Eye (tissue), 1 donor: ENCODE measurements at regions not wholly inside any gene's neighbourhood (a gene's known extent, or its start where the extent isn't known, plus 50 kb on each side); places are given as distances from the start of the nearest gene placed in this dataset.

Experiments used
- DNase-seq: peaks from one replicate; pipeline ENCODE4 v3.0.0-alpha.2; 2015

DNA sequence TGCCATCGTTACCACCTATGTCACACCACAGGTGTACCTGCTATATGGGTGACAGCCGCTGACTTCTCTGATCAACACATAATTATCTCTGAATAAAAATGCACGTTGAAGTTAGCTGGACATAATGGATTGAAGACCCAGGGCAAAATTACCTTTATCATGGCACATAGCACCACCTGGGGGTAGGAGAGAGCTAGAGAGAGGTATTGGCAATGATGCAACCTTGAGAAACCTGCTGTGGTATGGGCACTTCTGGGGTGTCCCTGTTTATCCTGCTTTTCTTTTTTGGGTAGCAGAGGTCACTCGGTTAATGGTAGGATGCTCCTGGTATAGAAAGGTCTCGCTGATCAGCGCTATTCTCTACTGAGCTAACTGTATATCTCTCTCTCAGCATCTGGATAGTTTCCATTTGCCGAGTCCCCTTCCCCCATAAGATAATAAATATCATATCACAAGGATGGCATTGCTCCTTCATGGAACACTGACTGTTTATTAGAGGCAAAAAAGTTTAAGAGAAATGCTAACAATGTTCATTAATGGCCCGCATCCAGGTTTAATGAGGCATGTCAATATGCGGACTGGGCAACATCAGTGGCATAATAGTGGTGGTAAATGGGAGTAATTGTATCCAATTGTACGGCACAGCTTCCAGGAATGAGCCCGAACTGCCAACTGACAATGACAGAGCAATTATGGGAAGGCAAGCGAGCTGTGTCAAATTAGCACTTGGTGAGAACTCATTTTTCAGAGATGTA is 323.1 kb downstream of the TFEC start:
- peak; percentile 87 for DNase-seq

- DNase-seq = no peak
Observed at GRCh38 chr7:115704884-115705283, 325.7 kb downstream of the TFEC start.

- DNase-seq = no peak
Observed at GRCh38 chr7:115701141-115701540, 329.4 kb downstream of the TFEC start.

- DNase-seq = no peak
Observed at GRCh38 chr7:115694424-115694823, 336.1 kb downstream of the TFEC start.

GRCh38 chr7:115693779-115694178 is 336.8 kb downstream of the TFEC start:
- DNase-seq = no peak

DNA sequence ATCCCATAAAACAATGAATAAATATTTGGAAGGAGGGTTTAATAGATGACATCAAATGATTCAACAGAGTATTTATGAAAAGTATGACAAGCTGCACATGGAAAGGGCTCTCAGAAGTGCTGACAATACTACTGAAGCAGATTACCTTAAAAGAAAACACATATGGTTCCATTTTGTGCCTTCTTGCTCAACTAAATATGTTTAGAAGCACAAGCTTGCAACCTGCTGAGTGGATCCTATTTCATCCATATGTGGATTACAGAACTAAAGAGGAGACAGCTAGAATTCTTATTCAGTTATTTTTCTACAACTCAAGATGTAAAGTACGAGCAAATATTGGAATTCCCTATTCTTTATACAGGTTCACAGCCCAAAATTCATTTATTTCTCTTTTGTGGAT is 340.6 kb downstream of the TFEC start:
- DNase-seq = peak; percentile 37

DNA sequence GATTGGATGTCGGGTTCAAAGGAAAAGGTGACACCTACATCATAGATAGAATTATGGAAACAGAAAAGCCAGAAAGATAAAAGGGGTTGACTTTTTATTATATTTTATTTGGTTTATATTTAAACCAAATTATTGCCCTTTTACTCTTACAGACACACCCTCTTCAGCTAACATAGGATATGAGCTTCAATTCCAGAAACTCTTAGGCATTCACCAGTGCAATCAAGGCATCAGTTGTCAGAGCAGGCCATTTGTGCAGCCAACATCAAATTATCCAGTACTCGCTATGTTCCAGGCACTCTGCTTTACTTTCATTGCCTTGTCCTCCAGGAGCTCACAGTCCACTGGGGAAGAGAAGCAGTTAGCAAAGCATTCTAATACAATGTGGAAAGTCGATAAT is 347.5 kb downstream of the TFEC start:
- no peak for DNase-seq

DNA sequence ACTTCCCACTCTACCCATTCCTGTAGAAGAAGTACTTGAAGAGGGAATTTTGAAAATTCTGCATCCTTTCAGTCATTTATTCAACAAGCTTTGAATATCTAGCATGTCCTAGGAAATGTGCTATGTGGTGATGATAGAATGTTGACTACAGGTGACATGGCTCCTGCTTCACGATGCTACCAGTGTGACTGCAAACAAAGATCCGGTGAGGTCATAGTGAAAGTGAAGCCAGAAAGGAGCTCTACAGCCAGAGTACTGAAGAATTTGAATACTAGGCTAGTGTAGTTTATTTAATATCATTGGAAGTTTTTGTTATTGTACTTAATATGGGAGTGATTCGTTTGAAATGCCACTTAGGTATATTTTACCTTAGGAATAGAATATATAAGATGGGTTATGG is 348.1 kb downstream of the TFEC start:
- no peak for DNase-seq

GRCh38 chr7:115680921-115681320 is 349.6 kb downstream of the TFEC start:
- no peak for DNase-seq

- DNase-seq = peak; percentile 61
Observed at GRCh38 chr7:115679976-115680375, 350.6 kb downstream of the TFEC start.

GRCh38 chr7:115679423-115679822 is 351.1 kb downstream of the TFEC start:
- no peak for DNase-seq

DNA sequence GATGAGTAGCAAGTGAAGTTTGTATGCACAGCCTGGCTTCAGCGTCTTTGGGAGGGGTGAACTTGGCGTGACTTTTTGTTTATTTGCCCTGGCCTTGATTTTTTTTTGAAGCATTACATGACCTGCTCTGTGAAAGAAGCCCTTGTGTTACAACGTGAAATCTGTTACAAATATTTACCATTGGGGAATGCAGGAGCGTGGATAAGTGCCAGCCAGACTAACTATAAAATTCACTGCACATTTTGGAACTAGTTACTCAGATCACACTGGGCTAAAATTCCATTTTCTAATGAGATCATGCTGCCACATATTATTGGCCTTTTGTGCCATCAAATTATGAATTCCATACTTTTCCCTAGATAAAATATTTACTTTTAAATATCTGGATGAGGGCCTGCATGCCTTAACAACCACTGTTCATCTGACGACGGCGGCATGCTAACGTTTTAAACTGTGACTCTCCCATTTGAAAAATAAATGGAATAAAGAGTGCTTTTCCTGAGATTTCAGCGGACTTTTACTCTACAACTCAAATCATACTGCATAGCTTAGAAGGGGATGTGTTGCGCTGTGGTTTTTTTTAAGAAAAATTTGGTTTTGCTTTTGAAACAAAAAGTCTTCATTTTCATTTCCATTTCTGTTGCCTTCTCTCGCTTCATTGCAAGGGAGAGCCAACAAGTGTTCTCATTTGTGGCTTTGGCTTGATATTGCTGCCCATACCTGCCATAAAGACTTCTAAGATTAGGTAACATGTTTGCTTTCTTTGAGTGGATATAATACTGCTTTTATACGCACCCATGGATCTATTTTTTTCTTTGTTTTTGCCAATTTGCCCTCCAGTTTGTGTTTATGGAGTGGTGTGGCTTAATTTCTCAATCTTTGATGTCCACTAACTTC is 352.2 kb downstream of the TFEC start:
- peak; percentile 65 for DNase-seq

- DNase-seq = peak; percentile 27
Observed at GRCh38 chr7:115676707-115677106, 353.9 kb downstream of the TFEC start.

DNA sequence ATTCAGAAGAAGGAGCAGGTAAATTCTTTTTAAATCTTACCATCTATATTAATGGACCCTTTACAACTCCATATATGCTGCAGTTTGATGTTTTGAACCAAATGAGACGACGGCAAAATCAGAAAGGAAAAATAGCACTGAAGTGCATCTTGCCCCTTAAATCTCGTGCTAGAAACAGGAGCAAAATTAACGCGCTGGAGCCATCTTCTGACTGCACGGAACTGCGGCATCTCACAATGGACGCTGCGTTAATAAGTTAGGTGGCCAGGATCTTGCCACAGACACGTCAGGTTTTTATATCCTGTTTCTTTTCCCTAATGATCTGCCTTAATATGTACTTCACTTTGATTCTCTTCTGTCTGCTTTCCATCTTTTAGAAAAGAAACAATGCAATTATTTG is 354.5 kb downstream of the TFEC start:
- peak; percentile 76 for DNase-seq

DNA sequence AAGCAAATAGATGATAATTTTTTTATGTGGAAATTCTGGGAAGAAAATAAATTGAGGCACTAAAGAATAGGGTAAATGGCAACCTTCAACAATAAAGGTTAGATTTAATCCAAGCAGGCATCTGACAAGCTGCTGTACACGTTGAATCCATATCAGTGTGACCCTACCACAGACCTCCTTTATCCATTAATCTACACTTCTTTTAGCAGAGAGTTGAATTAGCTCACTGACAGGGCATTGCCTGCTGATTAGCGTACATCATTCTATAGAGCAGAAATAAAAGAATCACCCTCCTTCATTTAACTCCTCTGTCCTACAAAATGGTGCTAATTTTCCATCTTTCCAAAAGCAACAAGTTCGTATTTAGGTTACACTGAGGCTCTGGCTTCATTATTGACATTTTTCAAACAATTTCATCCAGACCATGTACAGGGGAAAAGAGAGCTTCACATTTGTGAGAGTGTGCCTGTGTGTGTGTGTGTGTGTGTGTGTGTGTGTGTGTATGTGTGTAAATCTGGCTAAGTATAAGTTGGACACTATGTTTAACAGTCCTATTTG is 356.0 kb downstream of the TFEC start:
- DNase-seq = peak; percentile 59

GRCh38 chr7:115672024-115672423 is 358.5 kb downstream of the TFEC start:
- DNase-seq = no peak

DNA sequence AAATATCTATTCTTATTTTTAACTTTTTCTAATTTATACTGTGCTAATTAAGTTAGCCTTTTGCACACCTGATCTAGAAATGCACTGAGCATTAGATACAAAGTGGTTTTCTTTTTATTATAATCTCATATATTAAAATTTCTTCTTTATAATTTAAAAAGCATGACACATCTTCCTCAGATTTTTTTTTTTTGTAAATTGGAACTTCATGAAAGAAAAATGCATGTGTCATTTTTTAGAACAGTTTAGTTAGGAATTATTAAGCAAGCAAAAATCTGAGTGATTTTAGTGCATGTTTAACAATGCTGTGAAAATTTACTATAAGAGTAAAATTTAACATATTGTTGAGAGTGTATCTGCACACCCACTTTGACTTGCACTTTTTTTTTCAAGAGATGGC is 367.9 kb downstream of the TFEC start:
- no peak for DNase-seq

GRCh38 chr7:115662120-115662519 is 368.4 kb downstream of the TFEC start:
- no peak for DNase-seq

DNA sequence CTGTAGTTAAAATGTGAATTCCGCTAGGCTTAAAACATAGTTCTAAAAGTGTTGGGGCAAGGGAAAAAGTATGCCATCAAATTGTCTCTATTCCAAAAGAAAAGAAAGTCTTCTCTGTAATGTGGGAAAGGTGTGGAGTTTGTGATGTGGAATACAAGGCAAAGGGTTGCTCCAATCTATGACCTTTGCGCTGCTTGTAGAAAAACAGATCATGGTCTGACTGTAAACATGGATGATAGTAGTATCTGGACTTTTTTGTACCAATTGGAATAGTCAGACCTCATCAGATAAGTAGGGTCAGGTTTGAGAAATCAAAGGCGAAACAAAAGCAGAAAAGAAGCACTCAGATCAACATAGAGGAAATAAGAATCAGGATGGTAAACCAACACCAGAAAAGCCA is 372.3 kb downstream of the TFEC start:
- DNase-seq = no peak

DNA sequence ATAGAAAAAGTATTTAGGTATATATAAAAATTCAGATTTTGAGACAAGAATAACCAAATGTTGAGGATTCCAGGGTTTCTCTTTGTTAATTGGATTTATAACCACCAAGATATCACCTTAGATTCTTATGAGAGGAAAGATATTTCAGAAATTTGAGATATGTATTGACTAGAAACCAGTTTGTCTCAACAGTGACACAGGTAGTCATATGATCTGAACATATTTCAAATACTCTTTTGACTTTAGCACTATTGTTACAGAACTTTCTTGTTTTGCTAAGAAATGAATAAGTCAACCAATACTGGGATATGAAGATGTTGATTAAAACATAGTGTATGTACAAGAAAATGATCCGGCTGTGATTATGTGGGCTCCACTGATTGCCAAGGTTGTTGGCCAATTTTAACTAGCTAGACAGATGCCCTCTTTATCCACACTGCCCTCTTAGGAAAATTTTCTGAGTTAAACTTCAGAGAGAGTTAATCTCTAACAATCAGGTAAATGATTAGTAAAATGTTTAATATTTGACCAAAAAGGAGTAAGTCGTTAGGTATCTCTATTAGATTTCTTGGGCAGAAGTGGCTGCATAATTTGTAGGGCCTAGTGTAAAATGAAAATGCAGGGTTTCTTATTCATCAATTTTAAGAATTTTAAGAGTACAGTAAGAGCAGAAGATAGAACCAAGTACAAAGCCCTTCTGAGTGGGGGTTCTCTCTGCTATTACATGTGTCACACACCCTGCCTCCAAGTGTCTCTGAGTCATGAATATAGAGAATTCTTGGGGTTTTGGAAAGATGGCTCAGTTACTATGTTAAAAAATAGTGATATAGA is 376.0 kb downstream of the TFEC start:
- no peak for DNase-seq

DNA sequence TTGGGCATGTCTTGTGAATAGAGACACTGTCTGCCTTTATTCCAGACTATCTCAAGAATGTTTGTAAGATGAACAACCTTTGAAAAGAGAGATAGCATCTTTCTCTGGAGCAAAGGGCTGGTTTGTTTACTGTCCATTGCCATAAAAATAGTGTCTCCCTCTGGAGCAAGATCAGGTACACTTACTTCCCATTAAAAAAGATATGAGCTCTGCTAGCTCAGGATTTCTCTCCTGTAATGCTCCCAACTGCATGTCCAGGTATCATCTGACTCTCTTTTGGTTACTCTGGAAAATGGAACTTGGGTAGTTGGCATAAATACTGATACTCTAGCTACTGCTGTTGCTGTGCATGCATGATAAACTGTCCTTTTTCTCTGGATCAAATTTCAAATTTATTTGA is 381.1 kb downstream of the TFEC start:
- no peak for DNase-seq

GRCh38 chr7:115647712-115648111 is 382.9 kb downstream of the TFEC start:
- no peak for DNase-seq

DNA sequence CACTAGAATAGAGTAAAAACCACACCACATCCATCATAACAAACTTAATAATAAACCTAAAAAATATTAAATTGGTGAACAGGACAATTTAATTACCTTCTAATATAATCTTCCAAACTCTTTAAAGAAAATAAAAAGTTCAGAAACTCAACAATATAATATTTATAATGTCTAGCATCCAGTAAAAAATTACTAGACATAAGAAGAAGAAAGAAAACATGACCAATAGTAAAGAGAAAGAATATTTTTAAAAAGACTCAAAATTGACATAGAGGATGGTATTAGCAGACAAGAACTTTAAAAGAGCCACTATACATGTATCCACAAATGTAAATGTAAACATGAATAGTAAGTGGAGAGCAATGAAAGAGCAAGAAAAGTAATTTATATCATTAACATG is 388.4 kb downstream of the TFEC start:
- no peak for DNase-seq
